Activated CD8-positive, alpha-beta memory T cell treated with anti-CD3 and anti-CD28 coated beads for 36 hours (primary cell): ENCODE measurements at regions not wholly inside any gene's neighbourhood (a gene's known extent, or its start where the extent isn't known, plus 50 kb on each side); places are given as distances from the start of the nearest gene placed in this dataset.

Experiments
- CTCF ChIA-PET: fragments of 350-600 bp; sonication (Branson Sonifier 250); formaldehyde crosslinking; loops from one replicate; lab custom pipeline; 2021; ENCODE audit warnings: antibody characterized with exemption; lab: Charles Lee
- POLR2A ChIA-PET: fragments of 350-600 bp; sonication (Branson Sonifier 250); formaldehyde crosslinking; loops from one replicate; lab custom pipeline; 2021; ENCODE audit warnings: antibody characterized with exemption; lab: Charles Lee

DNA sequence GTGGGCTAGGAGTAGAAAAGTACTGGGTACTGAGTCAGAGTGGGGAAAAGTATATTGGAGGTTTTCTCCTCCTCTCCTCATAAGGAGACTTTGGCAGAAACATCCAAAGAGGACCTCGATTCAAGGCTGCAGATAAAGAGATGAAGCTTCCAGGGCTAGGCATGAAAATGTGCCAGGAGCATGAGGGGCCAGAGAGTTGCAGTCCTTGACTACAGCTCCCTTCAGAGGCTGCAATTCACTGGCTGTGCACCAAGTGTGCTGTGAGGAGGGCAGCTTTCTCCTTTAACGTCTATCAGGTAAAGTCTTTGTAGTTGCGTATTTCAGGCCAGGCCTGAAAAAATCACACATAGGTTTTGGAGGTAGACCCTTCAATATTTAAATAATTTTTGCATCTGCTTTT, 174.9 kb upstream of the VEGFC start:
- ChIA-PET POLR2A (no interaction called here), CTCF (no interaction called here)

DNA sequence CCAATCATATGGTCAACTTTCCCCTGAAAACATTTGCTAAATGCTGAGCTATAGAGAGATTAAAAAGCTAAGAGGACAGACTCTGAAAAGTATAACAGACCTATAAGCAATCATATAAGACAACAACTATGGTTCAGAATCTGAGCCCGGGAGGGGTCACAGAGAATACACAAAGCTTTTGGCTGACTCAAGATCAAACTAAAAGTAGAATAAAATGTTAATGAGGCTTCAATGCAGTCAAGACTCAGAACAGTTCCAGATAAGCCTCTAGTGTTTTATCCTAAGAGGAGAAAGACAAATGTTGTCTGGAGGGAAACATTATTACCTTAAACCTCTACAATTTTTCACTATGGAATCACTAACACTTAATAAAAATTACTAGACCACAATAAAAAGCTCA, 175.4 kb upstream of the VEGFC start:
- POLR2A ChIA-PET: no interaction called here
- CTCF ChIA-PET: no interaction called here

GRCh38 chr4:176969011-176969410, 176.3 kb upstream of the VEGFC start:
- ChIA-PET CTCF (no interaction called here), POLR2A (no interaction called here)

DNA sequence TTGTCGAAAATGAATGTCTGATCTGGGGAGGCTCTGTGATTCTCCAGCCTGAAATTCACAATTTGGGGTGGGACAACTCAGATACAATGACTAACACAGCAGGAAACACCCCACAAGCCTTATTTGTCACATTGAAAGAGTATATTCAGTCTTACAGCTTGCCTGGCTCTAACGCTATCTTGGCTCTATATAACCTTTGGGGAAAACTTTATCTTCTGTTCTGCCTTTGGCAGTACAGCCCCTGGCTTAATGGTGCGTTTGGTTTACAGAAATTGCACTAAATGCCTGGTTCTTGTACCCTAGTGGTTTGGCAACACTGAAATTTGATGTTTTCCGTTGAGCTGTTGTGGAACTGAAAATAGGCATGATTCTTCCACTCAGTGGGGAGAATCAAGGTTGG, 178.1 kb upstream of the VEGFC start:
- POLR2A ChIA-PET: no interaction called here
- CTCF ChIA-PET: no interaction called here

GRCh38 chr4:176971576-176972115, 178.9 kb upstream of the VEGFC start:
- CTCF ChIA-PET: no interaction called here
- POLR2A ChIA-PET: no interaction called here

- CTCF ChIA-PET: no interaction called here
- POLR2A ChIA-PET: no interaction called here
Measured at GRCh38 chr4:176979416-176979815, 186.7 kb upstream of the VEGFC start.

DNA sequence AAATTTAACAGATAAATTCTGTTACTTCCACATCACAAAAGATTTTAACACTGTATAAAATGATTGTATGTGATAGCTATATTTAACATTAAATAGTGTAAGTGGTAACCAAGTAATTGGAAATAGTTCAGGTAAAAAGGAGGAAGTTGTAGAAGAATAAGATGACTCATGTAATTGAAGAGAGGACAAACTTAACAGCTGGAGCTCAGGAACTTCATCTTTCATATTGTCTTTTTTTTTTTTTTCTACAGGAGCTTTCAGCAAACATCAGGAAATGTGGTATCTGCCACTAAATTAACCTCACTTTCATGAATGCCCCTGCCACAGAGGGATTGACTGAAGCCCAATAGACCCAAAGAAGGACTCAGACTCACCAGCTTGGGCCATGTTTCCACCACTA, 188.4 kb upstream of the VEGFC start:
- ChIA-PET CTCF (interaction anchor here (1.2 kb wide), 1 partner anchor 9 kb away, joined by 3 read pairs; no protein-coding TSS in a partner anchor), POLR2A (no interaction called here)

DNA sequence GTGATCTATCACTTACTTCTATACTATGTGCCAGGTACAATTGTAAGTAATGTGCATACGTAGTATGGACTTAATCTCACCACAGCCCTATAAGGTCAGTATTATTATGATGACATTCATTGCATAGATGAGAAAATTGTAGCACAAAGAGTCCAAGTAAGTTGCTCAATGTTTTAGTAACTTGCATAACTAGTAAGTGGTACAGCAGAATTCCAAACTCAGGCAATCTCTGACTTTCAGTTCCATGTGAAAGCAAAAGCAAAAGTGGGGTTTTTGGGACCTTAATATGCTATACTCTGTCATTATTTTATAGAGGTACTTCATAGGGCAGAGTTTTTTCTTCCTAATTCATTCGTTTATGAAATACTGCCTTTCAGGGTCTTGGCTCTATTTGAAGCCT, 188.8 kb upstream of the VEGFC start:
- POLR2A ChIA-PET: no interaction called here
- CTCF ChIA-PET: no interaction called here

- POLR2A ChIA-PET: no interaction called here
- CTCF ChIA-PET: no interaction called here
Measured at GRCh38 chr4:176988226-176988625, 195.5 kb upstream of the VEGFC start.

DNA sequence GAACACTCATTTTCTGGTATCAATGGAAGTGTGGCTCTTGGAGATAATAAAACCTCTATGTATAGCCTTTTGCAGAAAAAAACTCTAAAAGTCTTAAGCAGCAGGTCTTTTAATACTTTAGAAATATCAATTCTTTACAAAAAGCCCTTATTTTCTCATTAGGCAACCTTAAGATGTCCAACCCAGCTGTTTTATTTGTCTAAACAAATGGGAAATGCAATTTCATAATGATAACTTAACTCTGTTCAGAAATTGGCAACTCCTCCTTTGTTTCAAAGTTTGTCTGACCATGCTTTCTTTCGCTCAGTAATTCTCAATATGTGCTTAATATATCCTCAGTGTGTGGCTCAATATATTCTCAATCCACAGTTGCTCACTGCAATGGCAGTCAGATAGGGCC, 196.5 kb upstream of the VEGFC start:
- CTCF ChIA-PET: no interaction called here
- POLR2A ChIA-PET: no interaction called here

GRCh38 chr4:176999935-177000543, 207.3 kb upstream of the VEGFC start:
- ChIA-PET CTCF (no interaction called here), POLR2A (no interaction called here)

GRCh38 chr4:177001271-177002175, 208.8 kb upstream of the VEGFC start:
- POLR2A ChIA-PET: no interaction called here

DNA sequence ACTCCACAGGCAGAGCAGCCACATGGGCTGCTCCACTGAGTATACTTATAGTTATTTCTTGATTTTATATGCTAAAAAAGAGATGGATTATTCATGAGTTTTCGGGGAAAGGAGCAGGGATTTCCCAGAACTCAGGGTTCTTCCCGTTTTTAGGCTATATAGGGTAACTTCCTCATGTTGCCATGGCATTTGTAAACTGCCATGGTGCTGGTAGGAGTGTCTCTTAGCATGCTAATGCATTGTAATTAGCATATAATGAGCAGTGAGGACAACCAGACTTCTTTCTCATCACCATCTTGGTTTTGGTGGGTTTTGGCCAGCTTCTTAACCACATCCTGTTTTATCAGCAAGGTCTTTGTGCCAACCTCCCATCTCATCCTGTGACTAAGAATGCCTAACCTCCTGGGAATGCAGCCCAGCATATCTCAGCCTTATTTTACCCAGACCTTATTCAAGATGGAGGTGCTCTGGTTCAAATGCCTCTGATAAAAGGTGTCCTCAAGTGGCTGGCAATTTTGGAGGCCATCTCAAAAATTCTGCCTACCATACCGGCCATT, 213.0 kb upstream of the VEGFC start:
- ChIA-PET POLR2A (no interaction called here), CTCF (no interaction called here)

More at GRCh38 chr4:177001271-177002175, 208.8 kb upstream of the VEGFC start:
- CTCF ChIA-PET: no interaction called here

- POLR2A ChIA-PET: no interaction called here
- CTCF ChIA-PET: no interaction called here
Measured at GRCh38 chr4:177006331-177006730, 213.6 kb upstream of the VEGFC start.

GRCh38 chr4:177008071-177008835, 215.5 kb upstream of the VEGFC start:
- POLR2A ChIA-PET: no interaction called here
- CTCF ChIA-PET: no interaction called here

DNA sequence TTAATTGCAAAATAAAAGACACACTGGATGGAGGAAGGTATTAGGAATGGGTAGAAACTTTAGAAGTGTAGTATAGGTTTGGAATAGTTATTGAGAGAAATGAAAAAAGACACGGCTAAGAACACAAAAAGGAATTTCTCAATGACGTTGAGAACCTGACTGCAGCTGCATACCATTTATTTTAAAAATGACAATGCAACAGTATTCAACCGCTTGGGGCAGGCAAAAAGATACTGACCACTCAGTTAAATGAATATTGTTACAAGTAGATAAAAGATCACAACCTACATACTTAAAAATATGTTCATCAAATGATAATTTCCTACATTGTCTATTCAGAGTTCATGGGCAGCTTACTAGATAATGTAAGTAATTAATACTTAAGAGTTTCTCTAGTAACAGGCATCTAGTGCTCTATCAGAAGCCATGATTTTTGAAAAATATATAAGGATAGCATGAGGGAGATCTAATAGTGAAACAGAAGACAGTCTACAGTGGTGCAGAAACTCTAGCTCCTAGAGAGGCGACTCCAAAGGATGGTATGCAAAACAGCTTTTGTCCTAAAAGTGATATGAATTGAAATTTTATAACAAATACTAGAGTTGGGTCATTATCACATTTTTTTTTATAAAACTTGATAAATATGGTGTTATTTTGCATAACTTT, 216.2 kb upstream of the VEGFC start:
- ChIA-PET POLR2A (no interaction called here), CTCF (no interaction called here)

- POLR2A ChIA-PET: no interaction called here
- CTCF ChIA-PET: no interaction called here
Measured at GRCh38 chr4:177010418-177010817, 217.7 kb upstream of the VEGFC start.

GRCh38 chr4:177012918-177013545, 220.3 kb upstream of the VEGFC start:
- POLR2A ChIA-PET: no interaction called here

More at GRCh38 chr4:177012918-177013545, 220.3 kb upstream of the VEGFC start:
- CTCF ChIA-PET: no interaction called here
